ENCODE measurements at regions not wholly inside any gene's neighbourhood (a gene's known extent, or its start where the extent isn't known, plus 50 kb on each side); places are given as distances from the start of the nearest gene placed in this dataset.

DNA sequence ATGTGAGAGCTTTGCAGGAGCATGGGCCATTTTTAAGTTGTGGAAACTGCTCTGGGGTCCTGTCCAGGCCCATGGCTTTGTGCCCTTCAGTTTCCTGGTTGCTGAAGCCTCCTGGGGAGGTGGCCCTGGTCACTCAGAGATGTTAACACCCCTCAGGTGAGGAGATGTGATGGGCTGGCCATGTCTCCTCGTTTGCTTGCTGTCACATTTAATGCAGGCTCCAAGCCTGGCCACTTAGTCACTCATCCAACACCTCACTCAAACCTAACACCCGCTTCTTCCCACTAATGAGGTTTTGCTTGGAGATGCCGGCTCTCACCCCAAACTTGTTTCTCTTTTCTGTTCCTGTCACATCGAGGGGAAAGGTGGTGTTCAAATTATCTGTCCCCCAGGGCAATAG, 192.7 kb downstream of the PTPRU start:
- ATAC-seq = no peak
- TF ChIP-seq ARNTL (CRISPR knock-in tag; IDR thresholded peaks at IDR 0.05; ENCODE audit: borderline replicate concordance, low read depth) = no peak
- no peak for TF ChIP-seq ZC3H10 (CRISPR knock-in tag; IDR thresholded peaks at IDR 0.05)
- TF ChIP-seq, protein P1, sequence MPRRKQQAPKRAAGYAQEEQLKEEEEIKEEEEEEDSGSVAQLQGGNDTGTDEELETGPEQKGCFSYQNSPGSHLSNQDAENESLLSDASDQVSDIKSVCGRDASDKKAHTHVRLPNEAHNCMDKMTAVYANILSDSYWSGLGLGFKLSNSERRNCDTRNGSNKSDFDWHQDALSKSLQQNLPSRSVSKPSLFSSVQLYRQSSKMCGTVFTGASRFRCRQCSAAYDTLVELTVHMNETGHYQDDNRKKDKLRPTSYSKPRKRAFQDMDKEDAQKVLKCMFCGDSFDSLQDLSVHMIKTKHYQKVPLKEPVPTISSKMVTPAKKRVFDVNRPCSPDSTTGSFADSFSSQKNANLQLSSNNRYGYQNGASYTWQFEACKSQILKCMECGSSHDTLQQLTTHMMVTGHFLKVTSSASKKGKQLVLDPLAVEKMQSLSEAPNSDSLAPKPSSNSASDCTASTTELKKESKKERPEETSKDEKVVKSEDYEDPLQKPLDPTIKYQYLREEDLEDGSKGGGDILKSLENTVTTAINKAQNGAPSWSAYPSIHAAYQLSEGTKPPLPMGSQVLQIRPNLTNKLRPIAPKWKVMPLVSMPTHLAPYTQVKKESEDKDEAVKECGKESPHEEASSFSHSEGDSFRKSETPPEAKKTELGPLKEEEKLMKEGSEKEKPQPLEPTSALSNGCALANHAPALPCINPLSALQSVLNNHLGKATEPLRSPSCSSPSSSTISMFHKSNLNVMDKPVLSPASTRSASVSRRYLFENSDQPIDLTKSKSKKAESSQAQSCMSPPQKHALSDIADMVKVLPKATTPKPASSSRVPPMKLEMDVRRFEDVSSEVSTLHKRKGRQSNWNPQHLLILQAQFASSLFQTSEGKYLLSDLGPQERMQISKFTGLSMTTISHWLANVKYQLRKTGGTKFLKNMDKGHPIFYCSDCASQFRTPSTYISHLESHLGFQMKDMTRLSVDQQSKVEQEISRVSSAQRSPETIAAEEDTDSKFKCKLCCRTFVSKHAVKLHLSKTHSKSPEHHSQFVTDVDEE (CRISPR knock-in tag; IDR thresholded peaks at IDR 0.05) = no peak
- TF ChIP-seq, protein P2, sequence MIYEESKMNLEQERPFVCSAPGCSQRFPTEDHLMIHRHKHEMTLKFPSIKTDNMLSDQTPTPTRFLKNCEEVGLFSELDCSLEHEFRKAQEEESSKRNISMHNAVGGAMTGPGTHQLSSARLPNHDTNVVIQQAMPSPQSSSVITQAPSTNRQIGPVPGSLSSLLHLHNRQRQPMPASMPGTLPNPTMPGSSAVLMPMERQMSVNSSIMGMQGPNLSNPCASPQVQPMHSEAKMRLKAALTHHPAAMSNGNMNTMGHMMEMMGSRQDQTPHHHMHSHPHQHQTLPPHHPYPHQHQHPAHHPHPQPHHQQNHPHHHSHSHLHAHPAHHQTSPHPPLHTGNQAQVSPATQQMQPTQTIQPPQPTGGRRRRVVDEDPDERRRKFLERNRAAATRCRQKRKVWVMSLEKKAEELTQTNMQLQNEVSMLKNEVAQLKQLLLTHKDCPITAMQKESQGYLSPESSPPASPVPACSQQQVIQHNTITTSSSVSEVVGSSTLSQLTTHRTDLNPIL (CRISPR knock-in tag; IDR thresholded peaks at IDR 0.05; ENCODE audit: low read depth) = no peak
- TF ChIP-seq ZNF565 (CRISPR knock-in tag; conservative IDR thresholded peaks at IDR 0.05; ENCODE audit: low read depth) = no peak
- no peak for TF ChIP-seq ISL1 (CRISPR knock-in tag; IDR thresholded peaks at IDR 0.05)
- no peak for TF ChIP-seq SNAI2 (CRISPR knock-in tag; IDR thresholded peaks at IDR 0.05)
- TF ChIP-seq, protein P3, sequence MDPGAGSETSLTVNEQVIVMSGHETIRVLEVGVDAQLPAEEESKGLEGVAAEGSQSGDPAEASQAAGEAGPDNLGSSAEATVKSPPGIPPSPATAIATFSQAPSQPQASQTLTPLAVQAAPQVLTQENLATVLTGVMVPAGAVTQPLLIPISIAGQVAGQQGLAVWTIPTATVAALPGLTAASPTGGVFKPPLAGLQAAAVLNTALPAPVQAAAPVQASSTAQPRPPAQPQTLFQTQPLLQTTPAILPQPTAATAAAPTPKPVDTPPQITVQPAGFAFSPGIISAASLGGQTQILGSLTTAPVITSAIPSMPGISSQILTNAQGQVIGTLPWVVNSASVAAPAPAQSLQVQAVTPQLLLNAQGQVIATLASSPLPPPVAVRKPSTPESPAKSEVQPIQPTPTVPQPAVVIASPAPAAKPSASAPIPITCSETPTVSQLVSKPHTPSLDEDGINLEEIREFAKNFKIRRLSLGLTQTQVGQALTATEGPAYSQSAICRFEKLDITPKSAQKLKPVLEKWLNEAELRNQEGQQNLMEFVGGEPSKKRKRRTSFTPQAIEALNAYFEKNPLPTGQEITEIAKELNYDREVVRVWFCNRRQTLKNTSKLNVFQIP (CRISPR knock-in tag; IDR thresholded peaks at IDR 0.05; ENCODE audit: borderline replicate concordance, low read depth) = no peak
- TF ChIP-seq GLIS3 (CRISPR knock-in tag; IDR thresholded peaks at IDR 0.05) = no peak
- TF ChIP-seq CSDC2 (CRISPR knock-in tag; IDR thresholded peaks at IDR 0.05) = no peak
- no peak for TF ChIP-seq ZFP3 (CRISPR knock-in tag; IDR thresholded peaks at IDR 0.05)
- no peak for TF ChIP-seq TCF4 (CRISPR knock-in tag; IDR thresholded peaks at IDR 0.05; ENCODE audit: borderline replicate concordance)
- no peak for TF ChIP-seq OSR1 (CRISPR knock-in tag; IDR thresholded peaks at IDR 0.05)
- TF ChIP-seq ZNF70 (CRISPR knock-in tag; IDR thresholded peaks at IDR 0.05) = no peak
- no peak for TF ChIP-seq RARB (CRISPR knock-in tag; IDR thresholded peaks at IDR 0.05)
- TF ChIP-seq, protein P4, sequence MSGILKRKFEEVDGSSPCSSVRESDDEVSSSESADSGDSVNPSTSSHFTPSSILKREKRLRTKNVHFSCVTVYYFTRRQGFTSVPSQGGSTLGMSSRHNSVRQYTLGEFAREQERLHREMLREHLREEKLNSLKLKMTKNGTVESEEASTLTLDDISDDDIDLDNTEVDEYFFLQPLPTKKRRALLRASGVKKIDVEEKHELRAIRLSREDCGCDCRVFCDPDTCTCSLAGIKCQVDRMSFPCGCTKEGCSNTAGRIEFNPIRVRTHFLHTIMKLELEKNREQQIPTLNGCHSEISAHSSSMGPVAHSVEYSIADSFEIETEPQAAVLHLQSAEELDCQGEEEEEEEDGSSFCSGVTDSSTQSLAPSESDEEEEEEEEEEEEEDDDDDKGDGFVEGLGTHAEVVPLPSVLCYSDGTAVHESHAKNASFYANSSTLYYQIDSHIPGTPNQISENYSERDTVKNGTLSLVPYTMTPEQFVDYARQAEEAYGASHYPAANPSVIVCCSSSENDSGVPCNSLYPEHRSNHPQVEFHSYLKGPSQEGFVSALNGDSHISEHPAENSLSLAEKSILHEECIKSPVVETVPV (CRISPR knock-in tag; IDR thresholded peaks at IDR 0.05) = no peak
- TF ChIP-seq, protein P5, sequence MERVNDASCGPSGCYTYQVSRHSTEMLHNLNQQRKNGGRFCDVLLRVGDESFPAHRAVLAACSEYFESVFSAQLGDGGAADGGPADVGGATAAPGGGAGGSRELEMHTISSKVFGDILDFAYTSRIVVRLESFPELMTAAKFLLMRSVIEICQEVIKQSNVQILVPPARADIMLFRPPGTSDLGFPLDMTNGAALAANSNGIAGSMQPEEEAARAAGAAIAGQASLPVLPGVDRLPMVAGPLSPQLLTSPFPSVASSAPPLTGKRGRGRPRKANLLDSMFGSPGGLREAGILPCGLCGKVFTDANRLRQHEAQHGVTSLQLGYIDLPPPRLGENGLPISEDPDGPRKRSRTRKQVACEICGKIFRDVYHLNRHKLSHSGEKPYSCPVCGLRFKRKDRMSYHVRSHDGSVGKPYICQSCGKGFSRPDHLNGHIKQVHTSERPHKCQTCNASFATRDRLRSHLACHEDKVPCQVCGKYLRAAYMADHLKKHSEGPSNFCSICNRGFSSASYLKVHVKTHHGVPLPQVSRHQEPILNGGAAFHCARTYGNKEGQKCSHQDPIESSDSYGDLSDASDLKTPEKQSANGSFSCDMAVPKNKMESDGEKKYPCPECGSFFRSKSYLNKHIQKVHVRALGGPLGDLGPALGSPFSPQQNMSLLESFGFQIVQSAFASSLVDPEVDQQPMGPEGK (CRISPR knock-in tag; IDR thresholded peaks at IDR 0.05; ENCODE audit: borderline replicate concordance) = no peak
- TF ChIP-seq ZFP30 (CRISPR knock-in tag; IDR thresholded peaks at IDR 0.05) = no peak

DNA sequence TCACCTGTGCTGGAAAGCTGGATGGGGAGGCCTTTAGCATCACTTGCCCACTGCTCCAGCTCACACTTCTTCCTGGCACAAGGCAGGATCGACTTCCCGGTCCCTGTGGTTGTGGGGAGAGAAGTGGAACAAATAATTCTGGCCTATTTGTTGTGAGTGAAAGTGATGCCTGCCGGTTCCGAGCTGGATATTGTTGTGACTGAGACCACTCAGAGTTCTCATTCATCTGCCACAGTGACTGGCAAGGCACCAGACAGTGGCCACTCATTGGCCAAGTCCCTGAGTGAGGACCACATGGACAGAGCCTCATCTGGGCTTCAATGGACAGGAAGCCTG, 191.9 kb downstream of the PTPRU start:
- no peak for ATAC-seq
- TF ChIP-seq TCF4 (CRISPR knock-in tag; IDR thresholded peaks at IDR 0.05; ENCODE audit: borderline replicate concordance) = no peak
- TF ChIP-seq, protein P4 (CRISPR knock-in tag; IDR thresholded peaks at IDR 0.05) = no peak
- no peak for TF ChIP-seq ARNTL (CRISPR knock-in tag; IDR thresholded peaks at IDR 0.05; ENCODE audit: borderline replicate concordance, low read depth)
- no peak for TF ChIP-seq ESRRG (CRISPR knock-in tag; IDR thresholded peaks at IDR 0.05)
- TF ChIP-seq PPARA (CRISPR knock-in tag; IDR thresholded peaks at IDR 0.05; ENCODE audit: borderline replicate concordance) = no peak
- no peak for TF ChIP-seq OSR1 (CRISPR knock-in tag; IDR thresholded peaks at IDR 0.05)
- TF ChIP-seq ISL1 (CRISPR knock-in tag; IDR thresholded peaks at IDR 0.05) = no peak
- no peak for TF ChIP-seq ZFP30 (CRISPR knock-in tag; IDR thresholded peaks at IDR 0.05)
- no peak for TF ChIP-seq BACH2 (CRISPR knock-in tag; IDR thresholded peaks at IDR 0.05; ENCODE audit: borderline replicate concordance)
- TF ChIP-seq, protein P5 (CRISPR knock-in tag; IDR thresholded peaks at IDR 0.05; ENCODE audit: borderline replicate concordance) = no peak
- no peak for TF ChIP-seq GLIS3 (CRISPR knock-in tag; IDR thresholded peaks at IDR 0.05)
- TF ChIP-seq, protein P1 (CRISPR knock-in tag; IDR thresholded peaks at IDR 0.05) = no peak
- no peak for TF ChIP-seq ZNF8 (CRISPR knock-in tag; IDR thresholded peaks at IDR 0.05)
- TF ChIP-seq, protein P2 (CRISPR knock-in tag; IDR thresholded peaks at IDR 0.05; ENCODE audit: low read depth) = no peak
